Ovary (tissue), 7 donors: ENCODE measurements at regions not wholly inside any gene's neighbourhood (a gene's known extent, or its start where the extent isn't known, plus 50 kb on each side); places are given as distances from the start of the nearest gene placed in this dataset.

Source experiments
- DNase-seq, 5 donors: peaks; one replicate each; pipeline ENCODE4 v3.0.0-alpha.2; 2019 to 2020
- H3K27ac ChIP-seq, 2 donors: fragments of 200-600 bp; one replicate each; pipeline versions ENCODE4 v1.5.1 to v1.8.0; 2019 to 2022
- H3K27me3 ChIP-seq: fragments of 200-600 bp; one replicate; pipeline ENCODE4 v1.8.0; 2022
- H3K36me3 ChIP-seq: fragments of 200-600 bp; sonication (generic); one replicate; pipeline ENCODE4 v1.5.1; 2019
- H3K4me1 ChIP-seq: one replicate; pipeline ENCODE4 v1.8.1; 2013; ENCODE audit warnings: mild to moderate bottlenecking, moderate library complexity; ENCODE audit not compliant: insufficient read depth
- H3K4me3 ChIP-seq: fragments of 200-600 bp; sonication (generic); one replicate; pipeline ENCODE4 v1.5.1; 2017
- H3K9me3 ChIP-seq, 2 donors: fragments of 200-600 bp in 1 of 2; sonication (generic) in 1 of 2; one replicate each; pipeline versions ENCODE4 v1.5.1 to v1.8.1; 2013 to 2019; ENCODE audit warnings: mild to moderate bottlenecking in 1 of 2, moderate library complexity in 1 of 2
- CTCF ChIP-seq, 3 donors: fragments of 450-650 bp in 2 of 3; fragments of 200-600 bp in 1 of 3; IDR thresholded peaks; one replicate each; pipeline versions ENCODE4 v1.5.1 to v1.8.0; 2016 to 2022; ENCODE audit warnings: antibody characterized with exemption in 3 of 3, mild to moderate bottlenecking in 1 of 3
- EP300 ChIP-seq: sonication (generic); formaldehyde crosslinking; IDR thresholded peaks from one replicate; pipeline ENCODE4 v1.6.1; 2017; ENCODE audit warnings: antibody characterized with exemption
- POLR2A ChIP-seq: fragments of 450-650 bp; IDR thresholded peaks from one replicate; pipeline ENCODE4 v1.6.1; 2017; ENCODE audit warnings: antibody characterized with exemption, mild to moderate bottlenecking, moderate library complexity
- WGBS, 3 donors: extraction: QIAGEN DNeasy Blood & Tissue Kit in 1 of 3; methylation state at CpG; one replicate each; pipeline versions ENCODE4 v1.1.5 to v1.1.7; 2013 to 2017; 5-methylcytosine and 5-hydroxymethylcytosine counted together
- intact Hi-C, 4 donors: fragments of 100-400 bp; cut with DNase I; formaldehyde crosslinking; loops; one replicate each; pipeline versions ENCODE4 v1.11.0 to v1.15.1; 2022 to 2023
- donor health status: DM: no; HTN: no; CAD: no; lungs with moderate emphysema.
- donor health status: DM: no; HTN: no; CAD: no.
- donor health status: Bipolar disorder and iron deficiency.
- donor health status: DM: no; HTN: no; CAD: no.
- donor health status: DM: yes; HTN: yes; CAD: no.

DNA sequence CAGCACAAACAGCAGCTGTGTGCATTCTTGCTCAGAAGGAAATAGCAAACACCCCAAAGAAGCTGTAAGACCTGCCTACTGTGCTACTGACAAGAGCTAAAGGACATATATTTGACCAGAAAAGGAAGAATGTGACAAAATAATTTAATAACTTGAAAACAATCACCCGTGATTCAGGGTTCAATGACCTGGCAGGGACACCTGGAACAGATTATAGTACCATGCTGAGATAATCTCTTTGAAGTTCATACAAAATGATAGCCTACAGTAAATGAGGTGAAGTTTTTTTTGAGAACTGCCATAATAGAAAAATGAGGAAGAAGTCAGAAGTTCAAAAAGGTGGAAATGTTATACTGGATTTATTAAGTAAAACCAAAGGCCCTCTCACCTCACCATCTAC is 324.8 kb upstream of the GULP1 start:
- no peak for DNase-seq
- H3K27ac ChIP-seq: no peak overlapping the region
- no peaks in the 10 kb centered on the region for H3K27me3 ChIP-seq
- no peaks in the 10 kb centered on the region for H3K9me3 ChIP-seq
- no peaks in the 10 kb centered on the region for H3K36me3 ChIP-seq
- no peaks in the 10 kb centered on the region for H3K4me1 ChIP-seq
- TF ChIP-seq EP300 (no peak), POLR2A (no peak), CTCF (IDR thresholded peaks at IDR 0.05) (no peak)
- intact Hi-C loops: no loop called here
- no peak overlapping the region for H3K4me3 ChIP-seq
- 35 to 42% (median 35%) methylated on average over 1 of the region's 1 CpG for WGBS, 3 donors

DNA sequence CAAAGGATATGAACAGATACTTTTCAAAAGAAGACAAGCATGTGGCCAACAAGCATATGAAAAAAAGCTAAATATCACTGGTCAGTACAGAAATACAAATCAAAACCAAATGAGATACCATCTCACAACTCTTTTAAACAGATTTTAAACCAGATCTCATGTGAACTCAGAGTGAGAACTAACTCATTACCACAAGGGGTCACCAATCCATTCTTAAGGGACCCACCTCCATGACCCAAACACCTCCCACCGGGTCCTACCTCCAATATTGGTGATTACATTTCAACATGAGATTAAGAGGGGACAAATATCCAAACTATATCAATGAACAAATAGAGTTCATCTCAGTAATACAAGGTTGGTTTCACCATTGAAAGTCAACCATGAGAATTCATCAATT is 319.8 kb upstream of the GULP1 start:
- TF ChIP-seq CTCF (IDR thresholded peaks at IDR 0.05): no peak
- TF ChIP-seq POLR2A: no peak
- no peak for TF ChIP-seq EP300

DNA sequence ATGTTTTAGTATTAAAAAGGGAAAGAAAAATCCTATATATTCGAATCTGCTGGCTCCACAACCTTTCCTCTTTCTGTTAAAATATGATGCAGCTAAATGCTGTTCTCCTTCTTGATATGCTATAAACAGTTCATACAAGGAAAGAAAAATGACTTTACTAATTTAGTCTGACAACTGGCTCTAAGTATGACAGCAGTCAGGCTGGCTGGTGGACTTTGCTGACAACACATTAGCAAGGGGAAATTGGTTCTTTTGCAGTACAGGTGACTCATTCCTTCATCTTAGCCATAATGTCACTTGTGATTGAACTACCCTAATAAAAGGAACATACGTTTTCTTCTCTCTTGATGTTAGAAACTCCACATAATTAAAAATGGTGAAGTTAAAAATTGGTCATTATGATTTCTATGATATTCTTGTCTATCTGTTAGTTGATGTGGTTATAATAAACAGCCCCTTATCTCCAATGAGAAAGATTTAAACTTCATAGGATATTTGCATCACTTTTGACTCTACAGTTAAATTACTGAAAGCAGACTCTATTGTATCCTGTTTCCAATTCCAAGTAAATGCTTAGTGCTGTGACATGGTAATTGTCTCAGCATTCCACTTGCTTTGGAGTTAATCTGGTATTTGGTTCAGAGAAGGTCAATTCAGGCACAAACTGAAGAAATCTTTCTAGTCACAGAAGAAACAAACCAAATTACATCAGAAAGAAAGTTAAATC is 315.3 kb upstream of the GULP1 start:
- H3K27me3 ChIP-seq: no peaks in the 10 kb centered on the region
- no peaks in the 10 kb centered on the region for H3K36me3 ChIP-seq
- DNase-seq: no peak
- WGBS, 3 donors: 85 to 94% (median 92%) methylated on average over 2 of the region's 2 CpGs
- no peaks in the 10 kb centered on the region for H3K9me3 ChIP-seq
- no peak overlapping the region for H3K27ac ChIP-seq
- no peak overlapping the region for H3K4me3 ChIP-seq
- no peaks in the 10 kb centered on the region for H3K4me1 ChIP-seq
- TF ChIP-seq EP300 (no peak), POLR2A (no peak), CTCF (IDR thresholded peaks at IDR 0.05) (no peak)
- intact Hi-C loops: no loop called here

More for the DNA sequence above, 319.8 kb upstream of the GULP1 start:
- Histone ChIP-seq H3K9me3 (no peaks in the 10 kb centered on the region), H3K27me3 (no peaks in the 10 kb centered on the region), H3K27ac (no peak overlapping the region), H3K4me3 (no peak overlapping the region), H3K4me1 (no peaks in the 10 kb centered on the region), H3K36me3 (no peaks in the 10 kb centered on the region)
- DNase-seq: no peak
- WGBS, 3 donors: 57 to 69% (median 63%) methylated on average over 1 of the region's 1 CpG
- intact Hi-C loops: no loop called here

- no peak overlapping the region for H3K4me3 ChIP-seq
- no peak for DNase-seq
- no peaks in the 10 kb centered on the region for H3K9me3 ChIP-seq
- no peaks in the 10 kb centered on the region for H3K36me3 ChIP-seq
- intact Hi-C loops: no loop called here
- 89 to 95% (median 89%) methylated on average over 3 of the region's 3 CpGs for WGBS, 3 donors
- TF ChIP-seq CTCF (IDR thresholded peaks at IDR 0.05) (no peak), EP300 (no peak), POLR2A (no peak)
- no peaks in the 10 kb centered on the region for H3K27me3 ChIP-seq
- no peaks in the 10 kb centered on the region for H3K4me1 ChIP-seq
- no peak overlapping the region for H3K27ac ChIP-seq
Measured at GRCh38 chr2:187976986-187977333, 314.7 kb upstream of the GULP1 start.
